ENCODE measurements at regions not wholly inside any gene's neighbourhood (a gene's known extent, or its start where the extent isn't known, plus 50 kb on each side); places are given as distances from the start of the nearest gene placed in this dataset.
A peak's percentile ranks its signal among the peaks of the same experiment; 100 is the strongest.

DNA sequence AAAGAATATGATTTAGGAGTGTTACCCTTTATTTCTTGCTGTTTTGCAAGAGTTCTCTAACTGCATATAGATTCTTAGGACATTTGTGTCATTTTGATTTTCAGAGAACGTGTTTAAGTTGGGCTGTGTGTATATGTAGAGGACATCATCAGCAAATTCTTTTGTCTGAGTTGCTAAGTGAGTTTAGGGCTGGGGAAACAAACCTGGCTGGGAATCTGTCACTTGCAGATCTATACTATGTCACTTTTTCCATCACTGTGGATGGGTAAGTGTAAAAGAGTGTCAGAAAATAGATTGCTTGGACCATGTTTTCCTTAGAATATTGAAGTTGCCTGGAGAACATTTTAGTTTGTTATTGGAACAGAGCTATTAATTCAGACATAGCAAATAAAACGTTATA is 349.1 kb upstream of the NEGR1 start (continued):
- TF ChIP-seq, protein P1, sequence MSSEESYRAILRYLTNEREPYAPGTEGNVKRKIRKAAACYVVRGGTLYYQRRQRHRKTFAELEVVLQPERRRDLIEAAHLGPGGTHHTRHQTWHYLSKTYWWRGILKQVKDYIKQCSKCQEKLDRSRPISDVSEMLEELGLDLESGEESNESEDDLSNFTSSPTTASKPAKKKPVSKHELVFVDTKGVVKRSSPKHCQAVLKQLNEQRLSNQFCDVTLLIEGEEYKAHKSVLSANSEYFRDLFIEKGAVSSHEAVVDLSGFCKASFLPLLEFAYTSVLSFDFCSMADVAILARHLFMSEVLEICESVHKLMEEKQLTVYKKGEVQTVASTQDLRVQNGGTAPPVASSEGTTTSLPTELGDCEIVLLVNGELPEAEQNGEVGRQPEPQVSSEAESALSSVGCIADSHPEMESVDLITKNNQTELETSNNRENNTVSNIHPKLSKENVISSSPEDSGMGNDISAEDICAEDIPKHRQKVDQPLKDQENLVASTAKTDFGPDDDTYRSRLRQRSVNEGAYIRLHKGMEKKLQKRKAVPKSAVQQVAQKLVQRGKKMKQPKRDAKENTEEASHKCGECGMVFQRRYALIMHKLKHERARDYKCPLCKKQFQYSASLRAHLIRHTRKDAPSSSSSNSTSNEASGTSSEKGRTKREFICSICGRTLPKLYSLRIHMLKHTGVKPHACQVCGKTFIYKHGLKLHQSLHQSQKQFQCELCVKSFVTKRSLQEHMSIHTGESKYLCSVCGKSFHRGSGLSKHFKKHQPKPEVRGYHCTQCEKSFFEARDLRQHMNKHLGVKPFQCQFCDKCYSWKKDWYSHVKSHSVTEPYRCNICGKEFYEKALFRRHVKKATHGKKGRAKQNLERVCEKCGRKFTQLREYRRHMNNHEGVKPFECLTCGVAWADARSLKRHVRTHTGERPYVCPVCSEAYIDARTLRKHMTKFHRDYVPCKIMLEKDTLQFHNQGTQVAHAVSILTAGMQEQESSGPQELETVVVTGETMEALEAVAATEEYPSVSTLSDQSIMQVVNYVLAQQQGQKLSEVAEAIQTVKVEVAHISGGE (CRISPR knock-in tag; IDR thresholded peaks at IDR 0.05) = no peak

DNA sequence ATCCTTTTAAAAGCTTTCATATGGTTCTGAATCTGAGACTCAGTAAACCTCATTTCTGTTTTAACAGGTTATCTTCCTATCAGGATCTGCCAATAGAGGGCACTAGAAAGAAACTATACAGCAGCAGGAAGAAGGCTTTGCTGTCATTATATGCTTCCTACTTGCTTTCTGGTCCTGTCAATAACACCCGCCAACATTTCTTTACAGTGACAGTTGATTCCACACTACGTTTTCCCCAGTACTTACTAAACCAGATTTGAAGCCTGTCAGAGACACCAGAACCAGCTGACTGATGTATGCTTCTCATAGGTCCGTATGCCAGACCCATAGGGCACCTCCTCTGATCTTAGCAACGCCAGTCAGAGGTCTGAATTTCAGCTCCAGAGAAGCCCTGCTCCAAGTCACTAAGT is 341.0 kb upstream of the NEGR1 start:
- Histone ChIP-seq H3K4me2 (ENCODE audit: control insufficient read depth, insufficient read depth) (peak overlapping the region; percentile 64; the same call in 1 of the 2 replicates), H3K9me3 (replicated peaks; ENCODE audit: control insufficient read depth, insufficient read depth, low read length) (no peaks in the 10 kb centered on the region), H3K4me3 (no peak overlapping the region), H3K36me3 (ENCODE audit: control insufficient read depth in 2 of 2, insufficient read depth in 2 of 2, low read length in 1 of 2) (no peaks in the 10 kb centered on the region), H2AFZ (ENCODE audit: control insufficient read depth, low read depth, low read length) (peak overlapping the region; percentile 74), H3K27me3 (replicated peaks in 1 of 2; ENCODE audit: control insufficient read depth in 2 of 2, insufficient read depth in 2 of 2, low read length in 1 of 2) (no peaks in the 10 kb centered on the region), H4K20me1 (ENCODE audit: control insufficient read depth, insufficient read depth) (no peaks in the 10 kb centered on the region), H3K79me2 (ENCODE audit: control insufficient read depth, insufficient read depth, low read length) (no peaks in the 10 kb centered on the region), H3K9ac (ENCODE audit: control insufficient read depth, insufficient read depth, low read length) (no peak overlapping the region), H3K27ac (ENCODE audit: control insufficient read depth, insufficient read depth) (no peak overlapping the region), H3K4me1 (ENCODE audit: control insufficient read depth, insufficient read depth, low read length) (no peaks in the 10 kb centered on the region)
- BruUV-seq (replicated peaks) = no TSS peak
- ATAC-seq (peak; percentile 95), DNase-seq (ENCODE audit: low read depth, low spot score) (peak; percentile 3), FAIRE-seq (peak; percentile 84)
- intact Hi-C loops (cut with micrococcal nuclease; ENCODE audit: unreplicated experiment) (no loop called here), in situ Hi-C loops (cut with MboI) (no loop called here)
- ChIA-PET POLR2A (no interaction called here), RAD21 (ENCODE audit: unreplicated experiment) (no interaction called here), SMC1A (ENCODE audit: uncharacterized antibody, unreplicated experiment) (no interaction called here), CTCF (interaction anchor here (1.1 to 1.5 kb wide), 4 partner anchors 9 to 581 kb away, joined by 3 to 4 read pairs (median 4); no protein-coding TSS in a partner anchor)
- TF ChIP-seq, protein P2, sequence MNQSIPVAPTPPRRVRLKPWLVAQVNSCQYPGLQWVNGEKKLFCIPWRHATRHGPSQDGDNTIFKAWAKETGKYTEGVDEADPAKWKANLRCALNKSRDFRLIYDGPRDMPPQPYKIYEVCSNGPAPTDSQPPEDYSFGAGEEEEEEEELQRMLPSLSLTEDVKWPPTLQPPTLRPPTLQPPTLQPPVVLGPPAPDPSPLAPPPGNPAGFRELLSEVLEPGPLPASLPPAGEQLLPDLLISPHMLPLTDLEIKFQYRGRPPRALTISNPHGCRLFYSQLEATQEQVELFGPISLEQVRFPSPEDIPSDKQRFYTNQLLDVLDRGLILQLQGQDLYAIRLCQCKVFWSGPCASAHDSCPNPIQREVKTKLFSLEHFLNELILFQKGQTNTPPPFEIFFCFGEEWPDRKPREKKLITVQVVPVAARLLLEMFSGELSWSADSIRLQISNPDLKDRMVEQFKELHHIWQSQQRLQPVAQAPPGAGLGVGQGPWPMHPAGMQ (IDR thresholded peaks at IDR 0.05; ENCODE audit: borderline replicate concordance) = no peak
- TF ChIP-seq, protein P3, sequence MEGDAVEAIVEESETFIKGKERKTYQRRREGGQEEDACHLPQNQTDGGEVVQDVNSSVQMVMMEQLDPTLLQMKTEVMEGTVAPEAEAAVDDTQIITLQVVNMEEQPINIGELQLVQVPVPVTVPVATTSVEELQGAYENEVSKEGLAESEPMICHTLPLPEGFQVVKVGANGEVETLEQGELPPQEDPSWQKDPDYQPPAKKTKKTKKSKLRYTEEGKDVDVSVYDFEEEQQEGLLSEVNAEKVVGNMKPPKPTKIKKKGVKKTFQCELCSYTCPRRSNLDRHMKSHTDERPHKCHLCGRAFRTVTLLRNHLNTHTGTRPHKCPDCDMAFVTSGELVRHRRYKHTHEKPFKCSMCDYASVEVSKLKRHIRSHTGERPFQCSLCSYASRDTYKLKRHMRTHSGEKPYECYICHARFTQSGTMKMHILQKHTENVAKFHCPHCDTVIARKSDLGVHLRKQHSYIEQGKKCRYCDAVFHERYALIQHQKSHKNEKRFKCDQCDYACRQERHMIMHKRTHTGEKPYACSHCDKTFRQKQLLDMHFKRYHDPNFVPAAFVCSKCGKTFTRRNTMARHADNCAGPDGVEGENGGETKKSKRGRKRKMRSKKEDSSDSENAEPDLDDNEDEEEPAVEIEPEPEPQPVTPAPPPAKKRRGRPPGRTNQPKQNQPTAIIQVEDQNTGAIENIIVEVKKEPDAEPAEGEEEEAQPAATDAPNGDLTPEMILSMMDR (IDR thresholded peaks at IDR 0.05 in 2 of 3, conservative IDR thresholded peaks at IDR 0.05 in 1 of 3; ENCODE audit: control insufficient read depth in 2 of 3, extremely low read depth in 1 of 3, insufficient read depth in 1 of 3, low read depth in 3 of 3, low read length in 3 of 3) = peak; percentile 55 to 66 (median 65)
- TF ChIP-seq SMC3 (IDR thresholded peaks at IDR 0.05; ENCODE audit: borderline replicate concordance, low read length) (peak; percentile 44; the same call in 1 of the 2 replicates), RAD21 (IDR thresholded peaks at IDR 0.05; ENCODE audit: insufficient read depth, low read depth, low read length) (peak; percentile 60), ZNF217 (IDR thresholded peaks at IDR 0.05) (no peak)
- WGBS (ENCODE audit: insufficient coverage, insufficient replicate concordance, low lambda C conversion rate, missing lambda C conversion rate) = 1% methylated on average over 4 of the region's 4 CpGs
